T1000 (cell line): ENCODE measurements at regions not wholly inside any gene's neighbourhood (a gene's known extent, or its start where the extent isn't known, plus 50 kb on each side); places are given as distances from the start of the nearest gene placed in this dataset.

ENCODE experiments used
- DNase-seq: peaks from one replicate; lab custom pipeline; 2025; ENCODE audit warnings: mixed read lengths; lab: John Stamatoyannopoulos, UW

DNA sequence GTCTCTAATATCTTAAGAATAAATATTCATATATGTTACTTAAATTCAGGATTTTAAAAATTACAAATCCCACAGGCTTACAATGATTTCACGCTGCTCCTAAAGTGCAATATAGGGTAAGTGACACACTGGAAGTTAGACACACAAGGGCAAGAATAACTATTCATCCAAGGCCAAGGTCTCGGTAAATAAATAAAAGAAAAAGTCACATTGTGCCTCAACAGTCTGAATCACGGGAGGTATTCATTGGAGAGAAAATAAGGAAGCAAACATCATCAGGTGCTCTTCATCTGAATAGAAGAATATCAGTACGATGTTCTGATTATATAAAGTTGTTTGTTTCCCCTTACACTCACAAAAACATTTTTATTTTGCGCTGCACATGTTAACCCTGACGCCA lies 820.2 kb downstream of the TRIB2 start:
- no peak for DNase-seq

DNA sequence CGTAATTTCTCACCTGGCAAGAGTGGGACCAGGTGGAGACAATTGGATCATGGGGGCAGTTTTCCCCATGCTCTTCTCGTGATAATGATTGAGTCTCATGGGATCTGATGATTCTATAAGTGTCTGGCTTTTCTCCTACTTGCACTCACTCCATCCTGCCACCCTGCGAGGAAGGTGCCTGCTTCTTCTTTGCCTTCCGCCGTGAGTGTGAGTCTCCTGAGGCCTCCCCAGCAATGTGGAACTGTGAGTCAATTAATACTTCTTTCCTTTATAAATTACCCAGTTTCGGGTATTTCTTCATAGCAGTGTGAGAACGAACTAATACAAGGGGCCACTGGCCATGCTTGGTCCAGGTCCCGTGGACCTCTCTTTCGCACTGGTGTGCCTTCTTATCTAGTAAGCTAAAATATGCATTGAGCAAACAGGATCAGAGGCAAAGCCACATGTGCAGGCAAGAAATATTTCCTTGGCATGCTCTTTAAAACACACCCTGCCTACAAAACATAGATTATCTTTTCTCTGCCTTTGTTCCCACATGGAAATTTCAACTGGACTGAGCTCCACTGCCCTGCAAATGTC lies 821.1 kb downstream of the TRIB2 start:
- DNase-seq = no peak

DNA sequence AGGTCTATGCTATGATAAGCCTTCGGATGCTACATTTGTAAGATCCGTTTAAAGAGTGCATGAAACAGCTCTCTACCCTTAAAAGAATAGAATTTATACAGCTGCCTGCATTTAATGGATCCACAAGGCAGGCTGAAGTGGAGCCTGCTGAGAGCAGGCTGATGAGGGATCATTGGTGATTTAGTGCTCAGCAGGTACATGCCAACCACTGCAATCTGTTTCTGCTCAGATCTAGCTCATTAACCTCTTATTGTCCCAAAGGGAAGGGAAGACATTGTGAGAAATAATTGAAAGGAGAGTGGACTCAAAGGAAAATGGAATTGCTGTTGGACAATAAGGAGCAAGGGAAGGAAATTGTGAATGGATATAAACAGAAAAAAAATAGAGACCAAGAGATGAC lies 822.6 kb downstream of the TRIB2 start:
- no peak for DNase-seq

DNA sequence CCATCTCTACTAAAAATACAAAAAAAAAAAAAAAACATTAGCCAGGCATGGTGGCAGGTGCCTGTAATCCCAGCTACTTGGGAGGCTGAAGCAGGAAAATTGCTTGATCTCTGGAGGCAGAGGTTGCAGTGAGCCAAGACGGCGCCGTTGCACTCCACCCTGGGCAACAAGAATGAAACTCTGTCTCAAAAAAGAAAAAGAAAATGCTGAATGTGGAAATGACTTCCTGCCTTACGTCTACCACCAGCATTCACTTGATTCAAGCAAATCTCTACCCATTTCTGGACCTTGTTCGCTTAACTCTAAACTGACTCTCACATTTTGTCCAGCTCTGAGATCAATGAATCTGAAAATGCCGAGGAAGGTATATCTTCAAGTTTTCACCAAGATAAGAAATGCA lies 825.3 kb downstream of the TRIB2 start:
- DNase-seq = no peak

DNA sequence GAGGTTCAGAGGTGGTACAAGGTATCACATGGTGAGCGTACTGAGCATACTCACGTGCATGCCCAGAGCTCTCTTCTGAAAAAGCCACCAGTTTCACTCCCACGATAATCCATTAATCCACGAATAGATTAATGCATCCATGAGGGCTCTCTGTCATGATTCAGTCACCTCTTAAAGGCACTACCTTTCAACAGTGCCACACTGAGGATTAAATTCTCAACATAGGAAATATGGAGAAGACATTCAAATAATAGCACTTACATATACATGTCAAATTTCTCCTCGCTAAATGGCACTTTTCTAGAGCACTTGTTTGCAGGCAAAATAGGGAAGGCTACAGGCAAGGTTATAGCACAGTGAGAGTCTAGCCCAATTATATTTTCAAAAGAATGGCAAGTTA lies 825.9 kb downstream of the TRIB2 start:
- no peak for DNase-seq

- DNase-seq = no peak
Observed at GRCh38 chr2:13543550-13543949, 826.8 kb downstream of the TRIB2 start.

DNA sequence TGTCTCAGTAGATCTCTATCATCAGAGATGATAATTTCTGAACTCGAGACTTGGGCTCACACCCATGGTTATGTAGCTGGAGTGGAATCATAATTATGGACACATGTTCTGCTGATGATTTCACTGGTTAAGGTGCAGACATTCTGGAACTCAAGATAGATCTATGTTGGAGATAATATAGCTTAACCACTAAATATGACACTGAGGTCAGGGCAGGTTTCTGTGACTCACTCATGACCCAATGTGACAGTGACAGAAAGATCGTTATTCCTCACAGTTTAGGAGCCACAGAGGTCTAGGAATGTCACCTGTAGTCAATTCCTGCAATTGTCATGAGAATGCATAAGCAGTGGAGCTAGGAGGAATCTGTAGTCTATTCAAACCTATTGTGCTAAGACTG lies 828.6 kb downstream of the TRIB2 start:
- no peak for DNase-seq

DNA sequence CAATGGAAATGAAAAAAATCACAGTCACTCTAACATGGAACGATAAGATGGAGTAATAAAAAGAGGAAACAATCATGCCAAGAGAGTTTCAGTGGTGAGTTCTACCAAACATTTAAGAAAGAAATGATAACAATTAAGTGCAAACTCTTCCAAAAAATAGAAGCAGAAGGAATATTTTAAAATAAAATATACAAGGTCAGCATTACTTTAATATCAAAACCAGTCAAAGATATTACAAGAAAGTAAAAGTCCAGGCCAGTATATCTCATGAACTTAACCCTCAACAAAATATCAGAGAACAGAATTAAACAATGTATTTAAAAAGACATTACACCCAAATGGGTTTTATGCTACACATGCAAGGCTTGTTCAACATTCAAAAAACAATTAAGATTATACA lies 829.4 kb downstream of the TRIB2 start:
- no peak for DNase-seq

GRCh38 chr2:13550285-13551231 lies 833.8 kb downstream of the TRIB2 start:
- no peak for DNase-seq

- DNase-seq = peak; percentile 20
Observed at GRCh38 chr2:13558368-13558767, 841.6 kb downstream of the TRIB2 start.

DNA sequence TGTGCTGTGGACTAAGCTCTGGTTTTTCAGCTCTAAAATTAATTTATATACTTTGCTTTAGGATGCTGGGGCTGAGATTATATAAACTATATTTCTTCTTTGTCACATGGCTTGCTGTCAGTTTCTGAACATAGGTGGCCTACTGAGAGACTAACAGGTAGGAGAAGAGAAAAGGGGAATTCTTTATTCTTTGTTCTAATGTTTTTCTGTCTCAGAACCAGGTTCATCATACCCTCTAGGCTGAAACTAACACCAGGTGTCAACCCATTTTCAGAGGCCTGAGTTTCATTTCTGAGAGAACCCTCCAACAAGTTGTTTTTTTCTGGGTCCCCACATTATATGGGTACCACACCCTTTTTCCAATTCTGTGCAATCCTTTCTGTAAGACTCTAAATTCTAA lies 843.6 kb downstream of the TRIB2 start:
- no peak for DNase-seq

- DNase-seq = no peak
Observed at GRCh38 chr2:13572466-13572865, 855.7 kb downstream of the TRIB2 start.

DNA sequence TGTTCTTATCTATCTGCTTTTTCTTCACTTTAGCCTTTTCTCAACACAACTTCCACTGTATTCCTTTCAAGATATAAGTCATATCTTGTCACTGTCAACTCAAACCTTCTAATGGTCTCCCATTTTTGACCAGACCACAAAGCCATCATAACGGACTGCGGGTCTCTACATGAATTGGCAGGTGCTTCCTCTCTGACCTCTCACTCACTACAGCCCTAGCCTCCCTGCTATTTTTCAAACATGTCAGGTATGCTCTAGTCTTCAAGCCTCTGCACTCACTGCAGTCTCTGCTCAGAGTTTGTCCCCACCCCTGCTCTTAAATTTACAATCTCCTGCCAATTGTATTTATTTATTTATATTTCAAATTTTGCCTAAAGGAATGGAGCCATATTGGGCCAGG lies 858.1 kb downstream of the TRIB2 start:
- DNase-seq = no peak

DNA sequence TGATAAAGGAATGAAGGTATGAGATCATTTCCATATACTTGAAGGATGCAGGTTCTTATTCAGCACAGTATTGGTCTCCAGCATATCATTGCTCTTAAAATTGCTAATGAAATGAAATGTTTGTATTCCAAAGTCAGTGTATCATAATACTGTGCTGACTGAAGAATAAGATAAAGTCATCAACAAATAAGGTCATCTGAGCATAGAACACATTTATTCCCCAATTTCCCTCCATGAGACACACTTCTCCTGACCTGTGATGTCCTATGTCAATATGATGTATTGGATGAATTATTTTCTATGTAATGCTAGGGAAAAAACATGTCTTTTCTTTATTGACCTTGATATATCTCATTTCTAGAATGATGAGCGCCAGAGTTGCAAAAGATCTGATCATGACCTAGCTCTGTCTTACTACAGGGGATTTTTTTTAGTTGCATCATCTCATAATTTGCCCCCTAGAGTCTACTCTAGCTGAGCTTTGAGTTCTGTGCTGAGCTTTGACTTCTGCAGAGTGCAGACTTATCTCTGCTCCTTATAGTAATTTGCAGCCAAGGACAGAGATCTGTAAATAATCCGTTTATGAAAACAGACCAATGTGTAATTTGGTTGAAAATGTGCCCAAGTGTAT lies 859.8 kb downstream of the TRIB2 start:
- DNase-seq = no peak

DNA sequence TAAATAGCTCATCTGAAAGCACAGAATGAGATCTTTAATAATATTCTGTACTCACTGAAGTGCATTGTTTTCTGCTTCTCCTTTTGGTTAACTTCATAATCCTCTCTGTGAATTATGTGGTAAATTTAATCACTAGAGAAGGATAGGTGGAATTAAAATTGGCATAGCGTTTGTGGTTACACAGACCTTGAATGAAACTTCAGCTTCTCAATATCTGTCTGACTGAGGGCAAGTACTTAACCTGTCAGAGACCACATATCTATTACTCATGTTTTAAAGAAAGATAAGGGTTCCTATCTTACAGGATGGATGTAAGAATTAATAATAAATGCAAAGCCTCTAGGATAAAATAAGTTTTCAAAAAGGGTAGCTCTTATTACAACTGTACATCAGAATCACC lies 861.8 kb downstream of the TRIB2 start:
- no peak for DNase-seq

GRCh38 chr2:13581471-13581870 lies 864.7 kb downstream of the TRIB2 start:
- no peak for DNase-seq

- no peak for DNase-seq
Observed at GRCh38 chr2:13583609-13584008, 866.9 kb downstream of the TRIB2 start.

GRCh38 chr2:13584020-13584419 lies 867.3 kb downstream of the TRIB2 start:
- no peak for DNase-seq

- DNase-seq = no peak
Observed at GRCh38 chr2:13585732-13586131, 869.0 kb downstream of the TRIB2 start.

DNA sequence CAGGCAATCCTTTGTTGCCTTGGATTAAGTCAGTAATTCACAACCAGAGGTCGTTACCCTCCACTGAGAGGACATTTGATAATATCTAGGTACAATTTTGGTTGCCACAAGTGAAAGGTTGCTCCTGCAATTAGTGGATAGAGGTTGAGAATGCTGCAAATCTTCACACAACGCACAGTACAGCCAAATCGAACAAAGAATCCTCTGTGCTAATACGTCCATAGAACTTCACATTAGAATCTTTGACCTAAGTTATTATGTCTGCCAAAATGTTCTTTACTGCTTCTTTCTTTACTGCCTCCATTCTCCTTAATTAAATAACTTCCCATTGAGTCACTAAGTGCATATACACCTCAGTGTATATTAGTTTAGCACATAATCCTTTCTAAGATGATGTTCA lies 879.5 kb downstream of the TRIB2 start:
- no peak for DNase-seq

DNA sequence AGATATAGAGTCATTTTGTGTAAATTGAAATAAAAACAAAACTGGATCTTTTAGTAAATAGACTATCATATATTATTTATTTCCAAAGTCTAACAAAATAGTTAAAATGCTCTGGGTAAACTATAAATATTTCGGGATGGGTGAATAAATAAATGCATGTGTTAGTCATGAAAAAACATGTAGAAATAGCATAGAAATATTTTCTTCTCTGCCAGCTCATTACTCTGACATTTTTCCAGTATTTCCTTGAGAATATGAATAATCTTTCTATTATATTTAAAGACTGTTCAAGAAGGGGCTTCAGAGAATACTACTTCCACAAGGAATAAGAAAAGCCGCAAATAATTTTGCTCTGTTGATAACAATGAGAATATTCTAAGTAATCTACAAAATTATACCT lies 880.4 kb downstream of the TRIB2 start:
- DNase-seq = no peak

GRCh38 chr2:13601506-13601905 lies 884.8 kb downstream of the TRIB2 start:
- no peak for DNase-seq
